ENCODE measurements at regions not wholly inside any gene's neighbourhood (a gene's known extent, or its start where the extent isn't known, plus 50 kb on each side); places are given as distances from the start of the nearest gene placed in this dataset.

- Histone ChIP-seq H3K4me2 (no peak overlapping the region), H3K36me3 (no peaks in the 10 kb centered on the region), H3K4me1 (peaks cover 8% of the 10 kb centered on the region; the same call in 1 of the 2 replicates), H3K9ac (no peak overlapping the region), H3K9me3 (no peaks in the 10 kb centered on the region), H3K27ac (no peak overlapping the region), H3K27me3 (no peaks in the 10 kb centered on the region), H4K20me1 (no peaks in the 10 kb centered on the region), H3K4me3 (no peak overlapping the region)
- no peak for TF ChIP-seq Cebpa-rat (IDR thresholded peaks at IDR 0.05)
Measured at GRCh38 chr5:156124708-156125107, 202.3 kb upstream of the SGCD start.

GRCh38 chr5:156125118-156125517 lies 201.8 kb upstream of the SGCD start:
- Histone ChIP-seq H3K27ac (no peak overlapping the region), H3K4me2 (no peak overlapping the region), H3K9me3 (no peaks in the 10 kb centered on the region), H3K36me3 (no peaks in the 10 kb centered on the region), H3K27me3 (no peaks in the 10 kb centered on the region), H3K4me3 (no peak overlapping the region), H3K9ac (no peak overlapping the region), H4K20me1 (no peaks in the 10 kb centered on the region), H3K4me1 (peaks cover 8% of the 10 kb centered on the region; the same call in 1 of the 2 replicates)
- TF ChIP-seq Cebpa-rat (IDR thresholded peaks at IDR 0.05) = no peak

- H4K20me1 ChIP-seq = no peaks in the 10 kb centered on the region
- no peaks in the 10 kb centered on the region for H3K9me3 ChIP-seq
- H3K4me2 ChIP-seq = no peak overlapping the region
- H3K4me1 ChIP-seq = peaks cover 8% of the 10 kb centered on the region; the same call in 1 of the 2 replicates
- H3K4me3 ChIP-seq = no peak overlapping the region
- no peaks in the 10 kb centered on the region for H3K27me3 ChIP-seq
- H3K27ac ChIP-seq = no peak overlapping the region
- no peak overlapping the region for H3K9ac ChIP-seq
- no peaks in the 10 kb centered on the region for H3K36me3 ChIP-seq
- no peak for TF ChIP-seq Cebpa-rat (IDR thresholded peaks at IDR 0.05)
Measured at GRCh38 chr5:156126716-156127115, 200.2 kb upstream of the SGCD start.

GRCh38 chr5:156128026-156128425 lies 198.9 kb upstream of the SGCD start:
- no peak overlapping the region for H3K9ac ChIP-seq
- no peaks in the 10 kb centered on the region for H3K9me3 ChIP-seq
- no peak overlapping the region for H3K27ac ChIP-seq
- TF ChIP-seq Cebpa-rat (IDR thresholded peaks at IDR 0.05) = no peak
- H3K4me3 ChIP-seq = no peak overlapping the region
- H3K4me1 ChIP-seq = peaks cover 8% of the 10 kb centered on the region; the same call in 1 of the 2 replicates
- H3K4me2 ChIP-seq = no peak overlapping the region
- H3K27me3 ChIP-seq = no peaks in the 10 kb centered on the region
- no peaks in the 10 kb centered on the region for H3K36me3 ChIP-seq
- no peaks in the 10 kb centered on the region for H4K20me1 ChIP-seq

GRCh38 chr5:156134216-156134615 lies 192.7 kb upstream of the SGCD start:
- H3K27ac ChIP-seq = no peak overlapping the region
- H3K4me1 ChIP-seq = no peaks in the 10 kb centered on the region
- TF ChIP-seq Cebpa-rat (IDR thresholded peaks at IDR 0.05) = no peak
- no peak overlapping the region for H3K9ac ChIP-seq
- no peaks in the 10 kb centered on the region for H3K27me3 ChIP-seq
- no peak overlapping the region for H3K4me2 ChIP-seq
- H4K20me1 ChIP-seq = no peaks in the 10 kb centered on the region
- no peaks in the 10 kb centered on the region for H3K36me3 ChIP-seq
- no peaks in the 10 kb centered on the region for H3K9me3 ChIP-seq
- no peak overlapping the region for H3K4me3 ChIP-seq

GRCh38 chr5:156135531-156135930 lies 191.4 kb upstream of the SGCD start:
- Histone ChIP-seq H3K27me3 (no peaks in the 10 kb centered on the region), H3K4me1 (no peaks in the 10 kb centered on the region), H3K36me3 (no peaks in the 10 kb centered on the region), H3K4me3 (no peak overlapping the region), H3K9ac (no peak overlapping the region), H4K20me1 (no peaks in the 10 kb centered on the region), H3K27ac (no peak overlapping the region), H3K4me2 (no peak overlapping the region), H3K9me3 (no peaks in the 10 kb centered on the region)
- TF ChIP-seq Cebpa-rat (IDR thresholded peaks at IDR 0.05) = no peak

GRCh38 chr5:156137071-156137869 lies 189.7 kb upstream of the SGCD start:
- no peak overlapping the region for H3K4me3 ChIP-seq
- H3K4me2 ChIP-seq = no peak overlapping the region
- H3K36me3 ChIP-seq = no peaks in the 10 kb centered on the region
- H3K27me3 ChIP-seq = no peaks in the 10 kb centered on the region
- no peak overlapping the region for H3K9ac ChIP-seq
- H3K27ac ChIP-seq = no peak overlapping the region
- no peak for TF ChIP-seq Cebpa-rat (IDR thresholded peaks at IDR 0.05)
- H3K9me3 ChIP-seq = peaks cover 6% of the 10 kb centered on the region; the same call in 1 of the 2 replicates
- H4K20me1 ChIP-seq = no peaks in the 10 kb centered on the region
- H3K4me1 ChIP-seq = peaks cover 8% of the 10 kb centered on the region

GRCh38 chr5:156142867-156143266 lies 184.1 kb upstream of the SGCD start:
- Histone ChIP-seq H3K9ac (no peak overlapping the region), H3K27me3 (no peaks in the 10 kb centered on the region), H3K36me3 (no peaks in the 10 kb centered on the region), H3K4me2 (no peak overlapping the region), H3K4me3 (no peak overlapping the region), H4K20me1 (no peaks in the 10 kb centered on the region), H3K4me1 (peaks cover 10% of the 10 kb centered on the region), H3K27ac (no peak overlapping the region), H3K9me3 (peaks cover 19% of the 10 kb centered on the region)
- no peak for TF ChIP-seq Cebpa-rat (IDR thresholded peaks at IDR 0.05)

- Histone ChIP-seq H3K36me3 (no peaks in the 10 kb centered on the region), H4K20me1 (no peaks in the 10 kb centered on the region), H3K27me3 (no peaks in the 10 kb centered on the region), H3K4me2 (no peak overlapping the region), H3K9ac (no peak overlapping the region), H3K9me3 (peaks cover 11% of the 10 kb centered on the region), H3K4me3 (no peak overlapping the region), H3K4me1 (peaks cover under 1% of the 10 kb centered on the region; the same call in 1 of the 2 replicates), H3K27ac (no peak overlapping the region)
- no peak for TF ChIP-seq Cebpa-rat (IDR thresholded peaks at IDR 0.05)
Measured at GRCh38 chr5:156147261-156147943, 179.6 kb upstream of the SGCD start.

GRCh38 chr5:156147944-156148285 lies 179.0 kb upstream of the SGCD start:
- Histone ChIP-seq H3K4me2 (no peak overlapping the region), H3K4me3 (no peak overlapping the region), H3K27ac (no peak overlapping the region), H3K9me3 (peaks cover 6% of the 10 kb centered on the region), H3K36me3 (no peaks in the 10 kb centered on the region), H4K20me1 (no peaks in the 10 kb centered on the region), H3K9ac (no peak overlapping the region), H3K4me1 (no peaks in the 10 kb centered on the region), H3K27me3 (no peaks in the 10 kb centered on the region)
- TF ChIP-seq Cebpa-rat (IDR thresholded peaks at IDR 0.05) = no peak

Measured in BLaER1 (cell line).